GM19025 (cell line): ENCODE measurements at regions not wholly inside any gene's neighbourhood (a gene's known extent, or its start where the extent isn't known, plus 50 kb on each side); places are given as distances from the start of the nearest gene placed in this dataset.

Experiments used
- ATAC-seq: cut with Tn5 transposase; IDR thresholded peaks from one replicate; pipeline ENCODE4 v1.9.1; 2021; ENCODE audit warnings: mild to moderate bottlenecking, low read depth, moderate library complexity; ENCODE audit not compliant: unreplicated experiment

- no peak for ATAC-seq
Measured at GRCh38 chr10:10317151-10317550, 700.5 kb upstream of the CELF2 start.

GRCh38 chr10:10318856-10319255 lies 698.8 kb upstream of the CELF2 start:
- ATAC-seq = no peak

- no peak for ATAC-seq
Measured at GRCh38 chr10:10320956-10321355, 696.7 kb upstream of the CELF2 start.

GRCh38 chr10:10326116-10326515 lies 691.6 kb upstream of the CELF2 start:
- ATAC-seq = no peak

- no peak for ATAC-seq
Measured at GRCh38 chr10:10327934-10328333, 689.7 kb upstream of the CELF2 start.

GRCh38 chr10:10330418-10330817 lies 687.3 kb upstream of the CELF2 start:
- no peak for ATAC-seq

GRCh38 chr10:10332786-10333185 lies 684.9 kb upstream of the CELF2 start:
- no peak for ATAC-seq

- ATAC-seq = no peak
Measured at GRCh38 chr10:10333622-10334021, 684.0 kb upstream of the CELF2 start.

GRCh38 chr10:10338339-10338738 lies 679.3 kb upstream of the CELF2 start:
- no peak for ATAC-seq

GRCh38 chr10:10346390-10347150 lies 671.1 kb upstream of the CELF2 start:
- ATAC-seq = no peak

GRCh38 chr10:10350050-10350449 lies 667.6 kb upstream of the CELF2 start:
- no peak for ATAC-seq

- ATAC-seq = no peak
Measured at GRCh38 chr10:10351451-10351850, 666.2 kb upstream of the CELF2 start.

- no peak for ATAC-seq
Measured at GRCh38 chr10:10353326-10353868, 664.3 kb upstream of the CELF2 start.

- no peak for ATAC-seq
Measured at GRCh38 chr10:10359263-10359662, 658.4 kb upstream of the CELF2 start.

GRCh38 chr10:10361301-10361885 lies 656.3 kb upstream of the CELF2 start:
- no peak for ATAC-seq

GRCh38 chr10:10362800-10363199 lies 654.9 kb upstream of the CELF2 start:
- ATAC-seq = no peak

- ATAC-seq = no peak
Measured at GRCh38 chr10:10363217-10363616, 654.5 kb upstream of the CELF2 start.

- no peak for ATAC-seq
Measured at GRCh38 chr10:10364902-10365301, 652.8 kb upstream of the CELF2 start.

GRCh38 chr10:10365676-10366075 lies 652.0 kb upstream of the CELF2 start:
- ATAC-seq = no peak

- ATAC-seq = no peak
Measured at GRCh38 chr10:10366836-10367235, 650.8 kb upstream of the CELF2 start.

- no peak for ATAC-seq
Measured at GRCh38 chr10:10367264-10367663, 650.4 kb upstream of the CELF2 start.

GRCh38 chr10:10368951-10369576 lies 648.6 kb upstream of the CELF2 start:
- ATAC-seq = no peak
